ENCODE measurements at regions not wholly inside any gene's neighbourhood (a gene's known extent, or its start where the extent isn't known, plus 50 kb on each side); places are given as distances from the start of the nearest gene placed in this dataset.
A peak's percentile ranks its signal among the peaks of the same experiment; 100 is the strongest.

DNA sequence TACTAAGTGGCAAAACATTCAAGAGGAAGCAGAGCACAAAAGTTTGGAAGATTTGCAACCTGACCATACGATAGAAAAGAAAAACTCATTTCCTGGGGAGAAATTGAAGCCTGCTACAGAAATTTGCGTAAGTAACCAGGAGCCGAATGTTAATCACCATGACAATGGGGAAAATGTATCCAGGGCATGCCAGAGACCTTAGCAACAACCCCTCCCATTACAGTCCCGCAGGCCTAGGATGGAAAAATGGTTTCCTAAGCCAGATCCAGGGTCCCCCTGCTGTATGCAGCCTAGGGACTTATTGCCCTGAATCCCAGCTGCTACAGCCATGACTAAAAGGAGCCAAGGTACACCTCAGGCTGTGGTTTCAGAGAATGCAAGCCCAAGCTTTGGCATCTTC, 472.2 kb upstream of the KLHL4 start:
- Mint-ChIP-seq H3K27me3 (ENCODE audit: low read depth) (no peaks in the 10 kb centered on the region), H3K4me3 (ENCODE audit: unreplicated experiment) (no peak overlapping the region), H3K4me1 (ENCODE audit: low read depth) (no peaks in the 10 kb centered on the region), H3K36me3 (ENCODE audit: low read depth) (no peaks in the 10 kb centered on the region), H3K27ac (ENCODE audit: unreplicated experiment) (no peak overlapping the region), H3K9me3 (ENCODE audit: low read depth) (peaks cover 12% of the 10 kb centered on the region)
- TF ChIP-seq, protein P1, sequence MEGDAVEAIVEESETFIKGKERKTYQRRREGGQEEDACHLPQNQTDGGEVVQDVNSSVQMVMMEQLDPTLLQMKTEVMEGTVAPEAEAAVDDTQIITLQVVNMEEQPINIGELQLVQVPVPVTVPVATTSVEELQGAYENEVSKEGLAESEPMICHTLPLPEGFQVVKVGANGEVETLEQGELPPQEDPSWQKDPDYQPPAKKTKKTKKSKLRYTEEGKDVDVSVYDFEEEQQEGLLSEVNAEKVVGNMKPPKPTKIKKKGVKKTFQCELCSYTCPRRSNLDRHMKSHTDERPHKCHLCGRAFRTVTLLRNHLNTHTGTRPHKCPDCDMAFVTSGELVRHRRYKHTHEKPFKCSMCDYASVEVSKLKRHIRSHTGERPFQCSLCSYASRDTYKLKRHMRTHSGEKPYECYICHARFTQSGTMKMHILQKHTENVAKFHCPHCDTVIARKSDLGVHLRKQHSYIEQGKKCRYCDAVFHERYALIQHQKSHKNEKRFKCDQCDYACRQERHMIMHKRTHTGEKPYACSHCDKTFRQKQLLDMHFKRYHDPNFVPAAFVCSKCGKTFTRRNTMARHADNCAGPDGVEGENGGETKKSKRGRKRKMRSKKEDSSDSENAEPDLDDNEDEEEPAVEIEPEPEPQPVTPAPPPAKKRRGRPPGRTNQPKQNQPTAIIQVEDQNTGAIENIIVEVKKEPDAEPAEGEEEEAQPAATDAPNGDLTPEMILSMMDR (IDR thresholded peaks at IDR 0.05) = no peak
- DNase-seq (ENCODE audit: low spot score) = no peak

DNA sequence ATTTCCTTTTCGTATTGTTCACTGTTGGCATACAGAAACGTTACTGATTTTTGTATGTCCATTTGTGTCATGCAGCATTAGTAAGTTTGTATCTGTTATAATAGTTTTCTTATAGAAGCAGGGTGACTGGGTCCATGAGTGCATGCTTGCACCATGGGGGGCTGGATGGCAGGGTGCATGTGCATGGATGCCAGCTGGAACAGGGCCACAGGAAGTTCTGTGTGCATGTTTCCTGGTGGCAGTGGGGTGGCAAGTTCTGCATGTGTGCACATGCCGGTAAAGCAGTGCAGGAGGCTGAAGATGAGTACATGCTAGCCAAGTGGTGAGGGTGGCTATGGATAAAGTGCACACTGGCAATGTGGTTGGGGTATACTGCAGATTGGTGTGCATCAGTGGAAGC, 468.0 kb upstream of the KLHL4 start:
- Mint-ChIP-seq H3K4me1 (ENCODE audit: low read depth) (no peaks in the 10 kb centered on the region), H3K4me3 (ENCODE audit: unreplicated experiment) (no peak overlapping the region), H3K36me3 (ENCODE audit: low read depth) (no peaks in the 10 kb centered on the region), H3K9me3 (ENCODE audit: low read depth) (peaks cover 12% of the 10 kb centered on the region), H3K27me3 (ENCODE audit: low read depth) (no peaks in the 10 kb centered on the region), H3K27ac (ENCODE audit: unreplicated experiment) (no peak overlapping the region)
- TF ChIP-seq, protein P1 (IDR thresholded peaks at IDR 0.05) = no peak
- peak; percentile 72 for DNase-seq (ENCODE audit: low spot score)

- Mint-ChIP-seq H3K9me3 (ENCODE audit: low read depth) (no peaks in the 10 kb centered on the region), H3K27me3 (ENCODE audit: low read depth) (no peaks in the 10 kb centered on the region), H3K4me1 (ENCODE audit: low read depth) (no peaks in the 10 kb centered on the region), H3K36me3 (ENCODE audit: low read depth) (no peaks in the 10 kb centered on the region), H3K4me3 (ENCODE audit: unreplicated experiment) (no peak overlapping the region), H3K27ac (ENCODE audit: unreplicated experiment) (no peak overlapping the region)
- TF ChIP-seq, protein P1 (IDR thresholded peaks at IDR 0.05) = no peak
- no peak for DNase-seq (ENCODE audit: low spot score)
Measured at GRCh38 chrX:87063642-87064041, 454.0 kb upstream of the KLHL4 start.

- H3K27me3 Mint-ChIP-seq (ENCODE audit: low read depth) = no peaks in the 10 kb centered on the region
- no peaks in the 10 kb centered on the region for H3K36me3 Mint-ChIP-seq (ENCODE audit: low read depth)
- H3K9me3 Mint-ChIP-seq (ENCODE audit: low read depth) = peaks cover 3% of the 10 kb centered on the region
- H3K4me1 Mint-ChIP-seq (ENCODE audit: low read depth) = no peaks in the 10 kb centered on the region
- no peak overlapping the region for H3K27ac Mint-ChIP-seq (ENCODE audit: unreplicated experiment)
- TF ChIP-seq, protein P1 (IDR thresholded peaks at IDR 0.05) = no peak
- no peak for DNase-seq (ENCODE audit: low spot score)
- H3K4me3 Mint-ChIP-seq (ENCODE audit: unreplicated experiment) = no peak overlapping the region
Measured at GRCh38 chrX:87064502-87064901, 453.1 kb upstream of the KLHL4 start.

GRCh38 chrX:87067795-87068369, 449.7 kb upstream of the KLHL4 start:
- Mint-ChIP-seq H3K27me3 (ENCODE audit: low read depth) (no peaks in the 10 kb centered on the region), H3K36me3 (ENCODE audit: low read depth) (no peaks in the 10 kb centered on the region), H3K4me3 (ENCODE audit: unreplicated experiment) (no peak overlapping the region), H3K4me1 (ENCODE audit: low read depth) (no peaks in the 10 kb centered on the region), H3K9me3 (ENCODE audit: low read depth) (peaks cover 3% of the 10 kb centered on the region), H3K27ac (ENCODE audit: unreplicated experiment) (no peak overlapping the region)
- no peak for DNase-seq (ENCODE audit: low spot score)
- TF ChIP-seq, protein P1 (IDR thresholded peaks at IDR 0.05) = no peak

All from chondrocyte (in vitro differentiated cells).